GM23338 (cell line): ENCODE measurements at regions not wholly inside any gene's neighbourhood (a gene's known extent, or its start where the extent isn't known, plus 50 kb on each side); places are given as distances from the start of the nearest gene placed in this dataset.

ENCODE experiments used
- CREB1 ChIP-seq: fragments of 250-450 bp; sonication (Bioruptor Pico); IDR thresholded peaks from 2 replicates; pipeline ENCODE4 v1.5.0; 2020; ENCODE audit warnings: low read depth, mild to moderate bottlenecking, moderate library complexity
- EZH2 ChIP-seq: fragments of 200-600 bp; sonication (generic); IDR thresholded peaks from one replicate; pipeline ENCODE4 v1.8.0; 2017; ENCODE audit warnings: antibody characterized with exemption, mild to moderate bottlenecking, low read depth; ENCODE audit not compliant: unreplicated experiment
- EZH2phosphoT487 ChIP-seq: fragments of 200-600 bp; sonication (generic); IDR thresholded peaks from one replicate; pipeline ENCODE4 v1.8.1; 2018; ENCODE audit warnings: antibody characterized with exemption; ENCODE audit not compliant: unreplicated experiment
- JUNB ChIP-seq: IDR thresholded peaks from one replicate; pipeline ENCODE4 v1.6.1; 2016; ENCODE audit warnings: antibody characterized with exemption; ENCODE audit not compliant: unreplicated experiment
- NANOG ChIP-seq: IDR thresholded peaks from 2 replicates; pipeline ENCODE4 v1.6.1; 2016; ENCODE audit warnings: antibody characterized with exemption, borderline replicate concordance
- POLR2AphosphoS5 ChIP-seq: IDR thresholded peaks from 2 replicates; pipeline ENCODE4 v1.6.1; 2016; ENCODE audit warnings: antibody characterized with exemption, low read depth
- STAT1 ChIP-seq: IDR thresholded peaks from one replicate; pipeline ENCODE4 v1.6.1; 2016; ENCODE audit warnings: antibody characterized with exemption; ENCODE audit not compliant: unreplicated experiment
- ZNF114 ChIP-seq: fragments of 250-450 bp; sonication (Bioruptor Pico); IDR thresholded peaks from 2 replicates; pipeline ENCODE4 v1.5.0; 2020; ENCODE audit warnings: mild to moderate bottlenecking, moderate library complexity
- ZNF331 ChIP-seq: fragments of 250-450 bp; sonication (Bioruptor Pico); IDR thresholded peaks from 2 replicates; pipeline ENCODE4 v1.5.0; 2020; ENCODE audit warnings: low read depth, mild to moderate bottlenecking, moderate library complexity
- TF ChIP-seq, protein P1 (sequence below), 2 experiments: fragments of 200-600 bp in 1 of 2; sonication (generic) in 1 of 2; conservative IDR thresholded peaks; 2 replicates each; pipeline versions ENCODE4 v1.5.1 to v1.6.1; 2016 to 2017; ENCODE audit warnings: antibody characterized with exemption in 2 of 2, low read depth in 2 of 2, mild to moderate bottlenecking in 2 of 2, moderate library complexity in 1 of 2
- TF ChIP-seq, protein P2 (sequence below): IDR thresholded peaks from one replicate; pipeline ENCODE4 v1.6.1; 2018; ENCODE audit warnings: antibody characterized with exemption; ENCODE audit not compliant: unreplicated experiment
- TF ChIP-seq, protein P3 (sequence below): fragments of 250-450 bp; sonication (Bioruptor Pico); IDR thresholded peaks from 2 replicates; pipeline ENCODE4 v1.5.0; 2020; ENCODE audit warnings: mild to moderate bottlenecking, moderate library complexity
- TF ChIP-seq, protein P4 (sequence below): IDR thresholded peaks from 2 replicates; pipeline ENCODE4 v1.6.1; 2016; ENCODE audit warnings: antibody characterized with exemption

DNA sequence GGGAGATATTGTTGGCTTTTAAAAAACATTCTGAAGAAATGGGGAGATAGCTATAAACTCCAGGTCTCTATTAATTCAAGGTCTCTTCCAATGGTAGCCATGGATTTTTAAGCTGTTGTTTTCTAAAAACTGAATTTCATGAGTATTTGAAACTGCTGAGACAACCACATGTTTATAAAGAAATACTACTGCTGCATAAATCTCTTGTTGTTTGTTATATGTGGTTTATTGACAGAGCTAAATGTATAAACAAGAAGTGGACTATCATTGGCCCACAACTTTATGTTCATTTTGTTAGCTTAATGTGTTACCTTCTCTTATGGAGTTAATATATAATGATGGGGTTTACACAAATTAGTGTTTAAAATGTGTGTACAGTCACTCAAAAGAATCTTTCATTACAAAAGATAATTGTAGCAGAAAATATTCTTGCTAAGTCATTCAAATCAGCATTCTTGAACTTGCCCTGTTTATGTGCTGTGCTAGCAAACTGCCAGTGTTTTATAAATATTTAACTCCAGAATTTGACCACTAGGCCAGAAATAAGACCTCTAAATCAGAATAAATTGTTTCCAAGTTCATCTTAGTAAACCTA, 242.1 kb downstream of the TMX3 start:
- no peak for TF ChIP-seq NANOG
- no peak for TF ChIP-seq EZH2
- no peak for TF ChIP-seq POLR2AphosphoS5
- TF ChIP-seq, protein P1, sequence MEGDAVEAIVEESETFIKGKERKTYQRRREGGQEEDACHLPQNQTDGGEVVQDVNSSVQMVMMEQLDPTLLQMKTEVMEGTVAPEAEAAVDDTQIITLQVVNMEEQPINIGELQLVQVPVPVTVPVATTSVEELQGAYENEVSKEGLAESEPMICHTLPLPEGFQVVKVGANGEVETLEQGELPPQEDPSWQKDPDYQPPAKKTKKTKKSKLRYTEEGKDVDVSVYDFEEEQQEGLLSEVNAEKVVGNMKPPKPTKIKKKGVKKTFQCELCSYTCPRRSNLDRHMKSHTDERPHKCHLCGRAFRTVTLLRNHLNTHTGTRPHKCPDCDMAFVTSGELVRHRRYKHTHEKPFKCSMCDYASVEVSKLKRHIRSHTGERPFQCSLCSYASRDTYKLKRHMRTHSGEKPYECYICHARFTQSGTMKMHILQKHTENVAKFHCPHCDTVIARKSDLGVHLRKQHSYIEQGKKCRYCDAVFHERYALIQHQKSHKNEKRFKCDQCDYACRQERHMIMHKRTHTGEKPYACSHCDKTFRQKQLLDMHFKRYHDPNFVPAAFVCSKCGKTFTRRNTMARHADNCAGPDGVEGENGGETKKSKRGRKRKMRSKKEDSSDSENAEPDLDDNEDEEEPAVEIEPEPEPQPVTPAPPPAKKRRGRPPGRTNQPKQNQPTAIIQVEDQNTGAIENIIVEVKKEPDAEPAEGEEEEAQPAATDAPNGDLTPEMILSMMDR (conservative IDR thresholded peaks at IDR 0.05; ENCODE audit: low read depth in 2 of 2), result no peak
- no peak for TF ChIP-seq CREB1
- TF ChIP-seq, protein P2, sequence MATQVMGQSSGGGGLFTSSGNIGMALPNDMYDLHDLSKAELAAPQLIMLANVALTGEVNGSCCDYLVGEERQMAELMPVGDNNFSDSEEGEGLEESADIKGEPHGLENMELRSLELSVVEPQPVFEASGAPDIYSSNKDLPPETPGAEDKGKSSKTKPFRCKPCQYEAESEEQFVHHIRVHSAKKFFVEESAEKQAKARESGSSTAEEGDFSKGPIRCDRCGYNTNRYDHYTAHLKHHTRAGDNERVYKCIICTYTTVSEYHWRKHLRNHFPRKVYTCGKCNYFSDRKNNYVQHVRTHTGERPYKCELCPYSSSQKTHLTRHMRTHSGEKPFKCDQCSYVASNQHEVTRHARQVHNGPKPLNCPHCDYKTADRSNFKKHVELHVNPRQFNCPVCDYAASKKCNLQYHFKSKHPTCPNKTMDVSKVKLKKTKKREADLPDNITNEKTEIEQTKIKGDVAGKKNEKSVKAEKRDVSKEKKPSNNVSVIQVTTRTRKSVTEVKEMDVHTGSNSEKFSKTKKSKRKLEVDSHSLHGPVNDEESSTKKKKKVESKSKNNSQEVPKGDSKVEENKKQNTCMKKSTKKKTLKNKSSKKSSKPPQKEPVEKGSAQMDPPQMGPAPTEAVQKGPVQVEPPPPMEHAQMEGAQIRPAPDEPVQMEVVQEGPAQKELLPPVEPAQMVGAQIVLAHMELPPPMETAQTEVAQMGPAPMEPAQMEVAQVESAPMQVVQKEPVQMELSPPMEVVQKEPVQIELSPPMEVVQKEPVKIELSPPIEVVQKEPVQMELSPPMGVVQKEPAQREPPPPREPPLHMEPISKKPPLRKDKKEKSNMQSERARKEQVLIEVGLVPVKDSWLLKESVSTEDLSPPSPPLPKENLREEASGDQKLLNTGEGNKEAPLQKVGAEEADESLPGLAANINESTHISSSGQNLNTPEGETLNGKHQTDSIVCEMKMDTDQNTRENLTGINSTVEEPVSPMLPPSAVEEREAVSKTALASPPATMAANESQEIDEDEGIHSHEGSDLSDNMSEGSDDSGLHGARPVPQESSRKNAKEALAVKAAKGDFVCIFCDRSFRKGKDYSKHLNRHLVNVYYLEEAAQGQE, result no peak
- TF ChIP-seq JUNB, result no peak
- TF ChIP-seq EZH2phosphoT487, result no peak
- TF ChIP-seq, protein P3, sequence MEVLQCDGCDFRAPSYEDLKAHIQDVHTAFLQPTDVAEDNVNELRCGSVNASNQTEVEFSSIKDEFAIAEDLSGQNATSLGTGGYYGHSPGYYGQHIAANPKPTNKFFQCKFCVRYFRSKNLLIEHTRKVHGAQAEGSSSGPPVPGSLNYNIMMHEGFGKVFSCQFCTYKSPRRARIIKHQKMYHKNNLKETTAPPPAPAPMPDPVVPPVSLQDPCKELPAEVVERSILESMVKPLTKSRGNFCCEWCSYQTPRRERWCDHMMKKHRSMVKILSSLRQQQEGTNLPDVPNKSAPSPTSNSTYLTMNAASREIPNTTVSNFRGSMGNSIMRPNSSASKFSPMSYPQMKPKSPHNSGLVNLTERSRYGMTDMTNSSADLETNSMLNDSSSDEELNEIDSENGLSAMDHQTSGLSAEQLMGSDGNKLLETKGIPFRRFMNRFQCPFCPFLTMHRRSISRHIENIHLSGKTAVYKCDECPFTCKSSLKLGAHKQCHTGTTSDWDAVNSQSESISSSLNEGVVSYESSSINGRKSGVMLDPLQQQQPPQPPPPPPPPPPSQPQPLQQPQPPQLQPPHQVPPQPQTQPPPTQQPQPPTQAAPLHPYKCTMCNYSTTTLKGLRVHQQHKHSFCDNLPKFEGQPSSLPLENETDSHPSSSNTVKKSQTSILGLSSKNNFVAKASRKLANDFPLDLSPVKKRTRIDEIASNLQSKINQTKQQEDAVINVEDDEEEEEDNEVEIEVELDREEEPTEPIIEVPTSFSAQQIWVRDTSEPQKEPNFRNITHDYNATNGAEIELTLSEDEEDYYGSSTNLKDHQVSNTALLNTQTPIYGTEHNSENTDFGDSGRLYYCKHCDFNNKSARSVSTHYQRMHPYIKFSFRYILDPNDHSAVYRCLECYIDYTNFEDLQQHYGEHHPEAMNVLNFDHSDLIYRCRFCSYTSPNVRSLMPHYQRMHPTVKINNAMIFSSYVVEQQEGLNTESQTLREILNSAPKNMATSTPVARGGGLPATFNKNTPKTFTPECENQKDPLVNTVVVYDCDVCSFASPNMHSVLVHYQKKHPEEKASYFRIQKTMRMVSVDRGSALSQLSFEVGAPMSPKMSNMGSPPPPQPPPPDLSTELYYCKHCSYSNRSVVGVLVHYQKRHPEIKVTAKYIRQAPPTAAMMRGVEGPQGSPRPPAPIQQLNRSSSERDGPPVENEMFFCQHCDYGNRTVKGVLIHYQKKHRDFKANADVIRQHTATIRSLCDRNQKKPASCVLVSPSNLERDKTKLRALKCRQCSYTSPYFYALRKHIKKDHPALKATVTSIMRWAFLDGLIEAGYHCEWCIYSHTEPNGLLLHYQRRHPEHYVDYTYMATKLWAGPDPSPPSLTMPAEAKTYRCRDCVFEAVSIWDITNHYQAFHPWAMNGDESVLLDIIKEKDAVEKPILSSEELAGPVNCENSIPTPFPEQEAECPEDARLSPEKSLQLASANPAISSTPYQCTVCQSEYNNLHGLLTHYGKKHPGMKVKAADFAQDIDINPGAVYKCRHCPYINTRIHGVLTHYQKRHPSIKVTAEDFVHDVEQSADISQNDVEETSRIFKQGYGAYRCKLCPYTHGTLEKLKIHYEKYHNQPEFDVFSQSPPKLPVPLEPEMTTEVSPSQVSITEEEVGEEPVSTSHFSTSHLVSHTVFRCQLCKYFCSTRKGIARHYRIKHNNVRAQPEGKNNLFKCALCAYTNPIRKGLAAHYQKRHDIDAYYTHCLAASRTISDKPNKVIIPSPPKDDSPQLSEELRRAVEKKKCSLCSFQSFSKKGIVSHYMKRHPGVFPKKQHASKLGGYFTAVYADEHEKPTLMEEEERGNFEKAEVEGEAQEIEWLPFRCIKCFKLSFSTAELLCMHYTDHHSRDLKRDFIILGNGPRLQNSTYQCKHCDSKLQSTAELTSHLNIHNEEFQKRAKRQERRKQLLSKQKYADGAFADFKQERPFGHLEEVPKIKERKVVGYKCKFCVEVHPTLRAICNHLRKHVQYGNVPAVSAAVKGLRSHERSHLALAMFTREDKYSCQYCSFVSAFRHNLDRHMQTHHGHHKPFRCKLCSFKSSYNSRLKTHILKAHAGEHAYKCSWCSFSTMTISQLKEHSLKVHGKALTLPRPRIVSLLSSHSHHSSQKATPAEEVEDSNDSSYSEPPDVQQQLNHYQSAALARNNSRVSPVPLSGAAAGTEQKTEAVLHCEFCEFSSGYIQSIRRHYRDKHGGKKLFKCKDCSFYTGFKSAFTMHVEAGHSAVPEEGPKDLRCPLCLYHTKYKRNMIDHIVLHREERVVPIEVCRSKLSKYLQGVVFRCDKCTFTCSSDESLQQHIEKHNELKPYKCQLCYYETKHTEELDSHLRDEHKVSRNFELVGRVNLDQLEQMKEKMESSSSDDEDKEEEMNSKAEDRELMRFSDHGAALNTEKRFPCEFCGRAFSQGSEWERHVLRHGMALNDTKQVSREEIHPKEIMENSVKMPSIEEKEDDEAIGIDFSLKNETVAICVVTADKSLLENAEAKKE (CRISPR knock-in tag), result no peak
- TF ChIP-seq, protein P4, sequence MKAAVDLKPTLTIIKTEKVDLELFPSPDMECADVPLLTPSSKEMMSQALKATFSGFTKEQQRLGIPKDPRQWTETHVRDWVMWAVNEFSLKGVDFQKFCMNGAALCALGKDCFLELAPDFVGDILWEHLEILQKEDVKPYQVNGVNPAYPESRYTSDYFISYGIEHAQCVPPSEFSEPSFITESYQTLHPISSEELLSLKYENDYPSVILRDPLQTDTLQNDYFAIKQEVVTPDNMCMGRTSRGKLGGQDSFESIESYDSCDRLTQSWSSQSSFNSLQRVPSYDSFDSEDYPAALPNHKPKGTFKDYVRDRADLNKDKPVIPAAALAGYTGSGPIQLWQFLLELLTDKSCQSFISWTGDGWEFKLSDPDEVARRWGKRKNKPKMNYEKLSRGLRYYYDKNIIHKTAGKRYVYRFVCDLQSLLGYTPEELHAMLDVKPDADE, result no peak
- no peak for TF ChIP-seq ZNF331 (CRISPR knock-in tag)
- TF ChIP-seq STAT1, result no peak
- TF ChIP-seq ZNF114 (CRISPR knock-in tag), result no peak
